BJ (cell line): ENCODE measurements at regions not wholly inside any gene's neighbourhood (a gene's known extent, or its start where the extent isn't known, plus 50 kb on each side); places are given as distances from the start of the nearest gene placed in this dataset.

Experiments used
- CTCF ChIA-PET: fragments of 350-600 bp; formaldehyde crosslinking; extraction: SDS; loops from one replicate; lab custom pipeline; 2021; ENCODE audit warnings: antibody characterized with exemption, inconsistent platforms; lab: Yijun Ruan, JAX
- POLR2A ChIA-PET: fragments of 300-600 bp; sonication (Branson Sonifier 250); formaldehyde crosslinking; extraction: SDS; loops from one replicate; lab custom pipeline; 2021; ENCODE audit warnings: antibody characterized with exemption; lab: Charles Lee
- DNase-seq: peaks from one replicate; pipeline ENCODE4 v3.0.0-alpha.2; 2011; ENCODE audit warnings: low read depth
- H3K27me3 ChIP-seq: 2 replicates; pipeline ENCODE4 v1.6.0; 2011; ENCODE audit warnings: low read length; ENCODE audit not compliant: control insufficient read depth, insufficient read depth
- H3K36me3 ChIP-seq: 2 replicates; pipeline ENCODE4 v1.5.1; 2011; ENCODE audit warnings: low read length; ENCODE audit not compliant: control insufficient read depth, insufficient read depth
- H3K4me3 ChIP-seq: 2 replicates; pipeline ENCODE4 v1.5.1; 2011; ENCODE audit warnings: low read depth, mild to moderate bottlenecking, control low read depth, low read length
- TF ChIP-seq, protein P1 (sequence below): IDR thresholded peaks from 2 replicates; pipeline ENCODE4 v1.5.1; 2011; ENCODE audit warnings: low read depth, mild to moderate bottlenecking, control low read depth, inconsistent platforms, low read length, moderate library complexity; ENCODE audit not compliant: insufficient read depth

- no peaks in the 10 kb centered on the region for H3K36me3 ChIP-seq
- no peak for DNase-seq
- no peaks in the 10 kb centered on the region for H3K27me3 ChIP-seq
- CTCF ChIA-PET = no interaction called here
- POLR2A ChIA-PET = no interaction called here
- TF ChIP-seq, protein P1, sequence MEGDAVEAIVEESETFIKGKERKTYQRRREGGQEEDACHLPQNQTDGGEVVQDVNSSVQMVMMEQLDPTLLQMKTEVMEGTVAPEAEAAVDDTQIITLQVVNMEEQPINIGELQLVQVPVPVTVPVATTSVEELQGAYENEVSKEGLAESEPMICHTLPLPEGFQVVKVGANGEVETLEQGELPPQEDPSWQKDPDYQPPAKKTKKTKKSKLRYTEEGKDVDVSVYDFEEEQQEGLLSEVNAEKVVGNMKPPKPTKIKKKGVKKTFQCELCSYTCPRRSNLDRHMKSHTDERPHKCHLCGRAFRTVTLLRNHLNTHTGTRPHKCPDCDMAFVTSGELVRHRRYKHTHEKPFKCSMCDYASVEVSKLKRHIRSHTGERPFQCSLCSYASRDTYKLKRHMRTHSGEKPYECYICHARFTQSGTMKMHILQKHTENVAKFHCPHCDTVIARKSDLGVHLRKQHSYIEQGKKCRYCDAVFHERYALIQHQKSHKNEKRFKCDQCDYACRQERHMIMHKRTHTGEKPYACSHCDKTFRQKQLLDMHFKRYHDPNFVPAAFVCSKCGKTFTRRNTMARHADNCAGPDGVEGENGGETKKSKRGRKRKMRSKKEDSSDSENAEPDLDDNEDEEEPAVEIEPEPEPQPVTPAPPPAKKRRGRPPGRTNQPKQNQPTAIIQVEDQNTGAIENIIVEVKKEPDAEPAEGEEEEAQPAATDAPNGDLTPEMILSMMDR = no peak
- no peak overlapping the region for H3K4me3 ChIP-seq
Observed at GRCh38 chr21:35116777-35117176, 67.7 kb upstream of the RUNX1 start.

DNA sequence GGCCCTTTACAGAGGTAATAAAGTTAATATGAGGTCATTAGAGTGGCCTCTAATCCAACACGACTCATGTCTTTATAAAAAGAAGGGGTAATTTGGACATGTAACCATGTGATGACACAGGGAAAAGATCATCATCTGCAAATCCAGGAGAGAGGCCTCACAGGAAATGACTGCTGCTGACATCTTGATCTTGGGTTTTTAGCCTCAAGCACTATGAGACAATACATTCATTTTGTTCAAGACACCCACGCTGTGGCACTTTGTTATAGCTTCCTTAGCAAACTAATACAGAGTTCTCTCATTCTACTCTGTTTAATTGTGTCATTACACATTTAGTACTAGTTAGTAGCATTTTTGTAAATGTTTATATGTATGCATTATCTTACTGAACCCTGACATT lies 64.0 kb upstream of the RUNX1 start:
- no peaks in the 10 kb centered on the region for H3K36me3 ChIP-seq
- no peak for DNase-seq
- H3K4me3 ChIP-seq = no peak overlapping the region
- CTCF ChIA-PET = no interaction called here
- TF ChIP-seq, protein P1 = no peak
- POLR2A ChIA-PET = no interaction called here
- no peaks in the 10 kb centered on the region for H3K27me3 ChIP-seq

DNA sequence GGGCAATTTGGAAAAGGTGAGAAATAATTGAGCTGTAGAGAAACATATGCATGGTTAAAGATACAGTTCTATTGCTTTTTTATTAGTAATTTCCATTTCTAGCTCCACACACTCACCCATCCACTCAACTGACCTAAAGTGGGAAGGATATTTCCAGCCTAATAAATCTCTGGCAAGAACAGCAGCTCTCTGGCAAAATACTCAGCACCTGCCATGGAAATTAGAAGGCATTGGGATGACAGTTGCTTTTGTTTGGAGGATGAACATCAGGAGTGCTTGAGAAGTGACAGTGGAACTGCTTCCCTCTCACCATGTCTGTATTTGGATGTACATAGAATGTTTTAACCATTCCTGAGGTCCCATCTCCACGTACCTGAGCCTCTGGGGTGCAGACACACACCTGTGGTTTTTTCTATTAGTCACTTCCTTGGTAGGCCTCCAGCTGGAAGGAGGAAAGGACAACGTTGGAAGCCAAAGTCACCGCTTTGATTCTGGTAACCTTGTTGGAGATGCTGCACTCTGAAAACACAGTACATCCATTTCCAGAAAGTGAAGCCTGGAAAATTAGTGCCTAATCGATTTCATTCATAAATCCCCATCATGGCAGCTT lies 62.3 kb upstream of the RUNX1 start:
- no peaks in the 10 kb centered on the region for H3K27me3 ChIP-seq
- ChIA-PET POLR2A (no interaction called here), CTCF (interaction anchor here (0.6 to 0.7 kb wide), 2 partner anchors 118 to 506 kb away, joined by 3 read pairs; no protein-coding TSS in a partner anchor)
- no peaks in the 10 kb centered on the region for H3K36me3 ChIP-seq
- TF ChIP-seq, protein P1 = no peak
- H3K4me3 ChIP-seq = no peak overlapping the region
- no peak for DNase-seq

GRCh38 chr21:35108887-35109286 lies 59.8 kb upstream of the RUNX1 start:
- Histone ChIP-seq H3K27me3 (no peaks in the 10 kb centered on the region), H3K36me3 (no peaks in the 10 kb centered on the region), H3K4me3 (no peak overlapping the region)
- ChIA-PET CTCF (no interaction called here), POLR2A (no interaction called here)
- no peak for DNase-seq
- TF ChIP-seq, protein P1 = no peak

DNA sequence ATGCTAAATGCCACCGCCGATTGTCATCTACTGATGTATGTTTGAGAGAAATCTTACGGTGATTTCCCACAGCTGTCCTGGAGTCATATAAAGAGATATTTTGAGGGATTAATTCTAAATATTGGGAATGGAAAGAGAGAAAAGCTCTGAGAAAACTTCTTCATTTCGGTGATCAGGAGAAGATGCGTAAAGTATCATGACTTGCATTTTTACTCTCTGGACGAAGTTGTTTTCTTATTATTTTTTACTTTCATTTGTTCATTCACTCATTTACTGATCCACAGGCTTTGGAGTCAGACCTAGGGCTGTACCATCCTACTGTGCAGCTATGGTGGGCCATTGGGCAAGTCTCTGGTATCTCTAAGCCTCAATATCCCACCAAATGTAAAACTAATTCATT lies 58.4 kb upstream of the RUNX1 start:
- no peaks in the 10 kb centered on the region for H3K36me3 ChIP-seq
- H3K27me3 ChIP-seq = no peaks in the 10 kb centered on the region
- DNase-seq = no peak
- ChIA-PET CTCF (no interaction called here), POLR2A (no interaction called here)
- no peak overlapping the region for H3K4me3 ChIP-seq
- TF ChIP-seq, protein P1 = no peak
